Upper lobe of left lung (tissue), 6 donors: ENCODE measurements at regions not wholly inside any gene's neighbourhood (a gene's known extent, or its start where the extent isn't known, plus 50 kb on each side); places are given as distances from the start of the nearest gene placed in this dataset.

ENCODE experiments used
- ATAC-seq, 2 donors: fragments of 200-7000 bp; cut with Tn5 transposase; one replicate each; pipeline ENCODE4 v1.9.1; 2022; ENCODE audit warnings: mild to moderate bottlenecking in 2 of 2, moderate library complexity in 2 of 2; ENCODE audit not compliant: low FRiP score in 2 of 2
- DNase-seq, 2 donors: peaks; one replicate each; pipeline ENCODE4 v3.0.0-alpha.2; 2019 to 2020
- H3K27ac ChIP-seq, 4 donors: fragments of 200-600 bp; sonication (generic); one replicate each; pipeline ENCODE4 v1.5.1; 2016 to 2019
- H3K27me3 ChIP-seq, 4 donors: fragments of 200-600 bp; sonication (generic); one replicate each; pipeline ENCODE4 v1.5.1; 2017 to 2019
- H3K36me3 ChIP-seq, 4 donors: fragments of 200-600 bp; sonication (generic); one replicate each; pipeline ENCODE4 v1.5.1; 2016 to 2019
- H3K4me1 ChIP-seq, 4 donors: fragments of 200-600 bp; sonication (generic); one replicate each; pipeline ENCODE4 v1.5.1; 2018 to 2019
- H3K4me3 ChIP-seq, 4 donors: fragments of 200-600 bp; sonication (generic); one replicate each; pipeline ENCODE4 v1.5.1; 2017 to 2019; ENCODE audit warnings: mild to moderate bottlenecking in 2 of 4, moderate library complexity in 1 of 4
- H3K9me3 ChIP-seq, 4 donors: fragments of 200-600 bp; sonication (generic); one replicate each; pipeline ENCODE4 v1.5.1; 2018 to 2019
- EP300 ChIP-seq, 4 donors: sonication (generic); formaldehyde crosslinking; IDR thresholded peaks; one replicate each; pipeline ENCODE4 v1.5.1; 2017; ENCODE audit warnings: antibody characterized with exemption in 4 of 4, control low read depth in 2 of 4
- POLR2A ChIP-seq, 4 donors: fragments of 450-650 bp; IDR thresholded peaks; one replicate each; pipeline ENCODE4 v1.5.1; 2016 to 2017; ENCODE audit warnings: antibody characterized with exemption in 4 of 4, mild to moderate bottlenecking in 2 of 4
- POLR2AphosphoS5 ChIP-seq, 2 donors: sonication (generic); formaldehyde crosslinking; IDR thresholded peaks; one replicate each; pipeline ENCODE4 v1.5.1; 2017; ENCODE audit warnings: antibody characterized with exemption in 2 of 2
- WGBS, 2 donors: methylation state at CpG; one replicate each; pipeline ENCODE4 v1.1.5; 2017 to 2018; 5-methylcytosine and 5-hydroxymethylcytosine counted together
- TF ChIP-seq, protein P1 (sequence below), 6 experiments: fragments of 450-650 bp in 4 of 6; fragments of 200-600 bp in 2 of 6; sonication (generic) in 2 of 6; IDR thresholded peaks; one replicate each; pipeline ENCODE4 v1.5.1; 2016 to 2019; ENCODE audit warnings: antibody characterized with exemption in 6 of 6
- donor health status: DM: no; HTN: no; CAD: no; lungs with moderate emphysema.
- donor health status: DM: no; HTN: yes; CAD: no; lungs with severe emphysema.

DNA sequence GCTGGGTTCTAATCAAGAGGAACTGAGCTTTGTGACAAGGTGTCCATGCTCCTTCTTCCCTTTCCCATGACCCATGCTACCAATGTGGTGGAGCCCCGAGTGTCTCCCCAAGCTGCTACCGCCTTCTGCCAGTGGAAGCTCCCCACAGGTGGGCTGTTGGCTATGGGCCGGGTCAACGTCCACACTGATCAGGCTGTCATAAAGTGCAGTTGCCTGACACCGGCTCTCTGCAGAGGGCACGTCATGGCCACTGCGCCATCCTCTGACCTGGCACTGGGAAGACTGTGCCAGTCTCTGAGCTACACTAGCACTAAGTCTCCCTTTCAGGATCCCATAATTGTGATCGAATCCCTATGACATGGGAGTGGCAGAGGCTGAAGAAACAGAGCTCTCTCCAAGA is 192.3 kb downstream of the USP12 start:
- Histone ChIP-seq H3K27ac (peak overlapping the region in 1 of 4 donors; percentile 10), H3K27me3 (no peaks in the 10 kb centered on the region), H3K4me1 (peaks cover 11 to 16% (median 11%) of the 10 kb centered on the region in 4 donors), H3K9me3 (no peaks in the 10 kb centered on the region), H3K4me3 (no peak overlapping the region), H3K36me3 (no peaks in the 10 kb centered on the region)
- 87% methylated on average over 8 of the region's 8 CpGs; no CpG with 5 or more reads in 1 of the 2 donors for WGBS, 2 donors
- TF ChIP-seq EP300 (IDR thresholded peaks at IDR 0.05) (no peak), POLR2A (IDR thresholded peaks at IDR 0.05) (no peak), POLR2AphosphoS5 (IDR thresholded peaks at IDR 0.05) (no peak)
- TF ChIP-seq, protein P1, sequence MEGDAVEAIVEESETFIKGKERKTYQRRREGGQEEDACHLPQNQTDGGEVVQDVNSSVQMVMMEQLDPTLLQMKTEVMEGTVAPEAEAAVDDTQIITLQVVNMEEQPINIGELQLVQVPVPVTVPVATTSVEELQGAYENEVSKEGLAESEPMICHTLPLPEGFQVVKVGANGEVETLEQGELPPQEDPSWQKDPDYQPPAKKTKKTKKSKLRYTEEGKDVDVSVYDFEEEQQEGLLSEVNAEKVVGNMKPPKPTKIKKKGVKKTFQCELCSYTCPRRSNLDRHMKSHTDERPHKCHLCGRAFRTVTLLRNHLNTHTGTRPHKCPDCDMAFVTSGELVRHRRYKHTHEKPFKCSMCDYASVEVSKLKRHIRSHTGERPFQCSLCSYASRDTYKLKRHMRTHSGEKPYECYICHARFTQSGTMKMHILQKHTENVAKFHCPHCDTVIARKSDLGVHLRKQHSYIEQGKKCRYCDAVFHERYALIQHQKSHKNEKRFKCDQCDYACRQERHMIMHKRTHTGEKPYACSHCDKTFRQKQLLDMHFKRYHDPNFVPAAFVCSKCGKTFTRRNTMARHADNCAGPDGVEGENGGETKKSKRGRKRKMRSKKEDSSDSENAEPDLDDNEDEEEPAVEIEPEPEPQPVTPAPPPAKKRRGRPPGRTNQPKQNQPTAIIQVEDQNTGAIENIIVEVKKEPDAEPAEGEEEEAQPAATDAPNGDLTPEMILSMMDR (IDR thresholded peaks at IDR 0.05) = no peak
- ATAC-seq (no peak), DNase-seq (no peak)

DNA sequence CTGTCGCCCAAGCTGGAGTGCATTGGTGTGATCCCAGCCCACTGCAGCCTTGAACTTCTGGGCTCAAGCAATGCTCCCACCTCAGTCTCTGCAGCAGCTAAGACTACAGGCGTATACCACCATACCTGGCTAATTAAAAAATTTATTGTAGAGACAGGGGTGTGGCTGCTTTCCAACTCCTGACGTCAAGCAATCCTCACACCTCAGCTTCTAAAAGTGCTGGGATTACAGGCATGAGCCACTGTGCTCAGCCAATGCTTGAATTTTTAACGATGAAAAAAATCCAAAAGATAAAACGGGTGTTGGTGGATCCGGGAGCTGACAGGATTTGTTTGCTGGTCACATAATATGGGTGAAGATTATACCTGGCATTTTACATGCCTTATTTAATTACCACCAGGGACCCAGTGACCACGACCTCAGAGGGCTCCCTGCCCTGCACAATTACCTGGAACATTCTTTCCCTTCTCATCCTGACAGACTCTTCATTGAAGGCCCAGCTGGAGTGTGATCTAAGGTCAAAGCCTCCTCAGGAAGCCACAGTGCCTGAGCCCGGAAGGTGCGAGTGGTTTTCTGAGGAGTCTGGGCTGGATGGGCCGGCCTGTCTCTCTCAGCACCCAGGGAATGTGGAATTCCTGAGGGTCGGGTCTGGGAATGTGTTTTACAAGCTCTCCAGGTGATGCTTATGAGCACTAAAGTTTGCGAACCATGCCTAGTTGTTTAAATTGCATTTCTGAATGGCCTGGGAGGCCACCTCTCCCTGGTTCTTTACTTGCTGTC is 193.3 kb downstream of the USP12 start:
- ATAC-seq (no peak), DNase-seq (no peak)
- Histone ChIP-seq H3K9me3 (no peaks in the 10 kb centered on the region), H3K27me3 (no peaks in the 10 kb centered on the region), H3K4me1 (peaks cover under 1 to 10% (median 6%) of the 10 kb centered on the region in 4 donors), H3K27ac (peak overlapping the region in 1 of 4 donors; percentile 7), H3K36me3 (no peaks in the 10 kb centered on the region), H3K4me3 (no peak overlapping the region)
- no peak for TF ChIP-seq EP300 (IDR thresholded peaks at IDR 0.05)
- TF ChIP-seq POLR2A (IDR thresholded peaks at IDR 0.05) = no peak
- TF ChIP-seq, protein P1 (IDR thresholded peaks at IDR 0.05) = no peak
- TF ChIP-seq POLR2AphosphoS5 (IDR thresholded peaks at IDR 0.05) = no peak
- 47 to 56% methylated on average over 12 of the region's 12 CpGs for WGBS, 2 donors

DNA sequence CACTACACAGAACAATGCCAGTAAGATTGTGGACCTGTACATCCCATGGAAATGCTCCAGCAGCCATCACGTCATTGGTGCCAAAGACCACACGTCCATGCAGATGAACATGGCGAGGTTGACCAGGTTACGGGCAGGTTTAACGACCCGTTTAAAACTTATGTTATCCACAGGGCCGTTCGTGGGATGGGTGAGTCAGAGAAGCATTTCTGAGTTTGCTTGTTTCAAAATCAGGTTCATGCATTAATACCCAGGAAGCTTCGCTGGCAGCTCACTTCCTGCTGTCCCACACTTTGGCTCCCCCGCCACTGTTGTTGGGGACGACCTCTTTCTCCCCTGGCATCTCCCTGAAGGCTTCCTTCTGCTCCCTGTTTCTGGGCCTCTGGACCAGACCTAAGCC is 194.1 kb downstream of the USP12 start:
- Histone ChIP-seq H3K4me3 (no peak overlapping the region), H3K27me3 (no peaks in the 10 kb centered on the region), H3K27ac (no peak overlapping the region), H3K36me3 (no peaks in the 10 kb centered on the region), H3K4me1 (peaks cover 0 to 6% (median 2%) of the 10 kb centered on the region in 4 donors), H3K9me3 (no peaks in the 10 kb centered on the region)
- ATAC-seq (no peak), DNase-seq (no peak)
- TF ChIP-seq POLR2AphosphoS5 (IDR thresholded peaks at IDR 0.05) = no peak
- TF ChIP-seq, protein P1 (IDR thresholded peaks at IDR 0.05) = no peak
- TF ChIP-seq POLR2A (IDR thresholded peaks at IDR 0.05) = no peak
- no peak for TF ChIP-seq EP300 (IDR thresholded peaks at IDR 0.05)
- WGBS, 2 donors = 47 to 69% methylated on average over 8 to 11 of the region's 11 CpGs

DNA sequence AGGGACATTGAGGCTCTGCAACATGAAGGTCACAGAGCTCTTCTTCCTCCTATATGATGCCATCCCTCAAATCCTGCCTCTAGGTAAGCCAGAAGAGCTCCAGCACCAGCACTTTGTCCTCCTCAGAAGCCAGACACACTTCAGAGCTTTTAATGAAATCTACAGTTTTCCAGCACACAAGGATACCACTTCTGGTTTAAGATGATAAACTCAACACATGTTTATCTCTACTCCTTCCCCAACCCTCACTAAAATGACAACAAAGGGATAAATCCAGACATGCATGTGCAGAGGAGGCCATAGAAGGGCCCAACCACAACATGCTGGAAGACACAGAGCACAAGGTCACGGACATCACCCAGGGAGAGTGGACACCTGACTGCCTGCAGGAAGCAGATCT is 195.3 kb downstream of the USP12 start:
- DNase-seq (no peak), ATAC-seq (no peak)
- TF ChIP-seq POLR2AphosphoS5 (IDR thresholded peaks at IDR 0.05) = no peak
- TF ChIP-seq, protein P1 (IDR thresholded peaks at IDR 0.05) = no peak
- Histone ChIP-seq H3K9me3 (no peaks in the 10 kb centered on the region), H3K27ac (no peak overlapping the region), H3K4me3 (no peak overlapping the region), H3K36me3 (no peaks in the 10 kb centered on the region), H3K27me3 (no peaks in the 10 kb centered on the region), H3K4me1 (peaks cover 0 to 6% (median 0%) of the 10 kb centered on the region in 4 donors)
- WGBS, 2 donors = 100% methylated on average over 1 of the region's 1 CpG

DNA sequence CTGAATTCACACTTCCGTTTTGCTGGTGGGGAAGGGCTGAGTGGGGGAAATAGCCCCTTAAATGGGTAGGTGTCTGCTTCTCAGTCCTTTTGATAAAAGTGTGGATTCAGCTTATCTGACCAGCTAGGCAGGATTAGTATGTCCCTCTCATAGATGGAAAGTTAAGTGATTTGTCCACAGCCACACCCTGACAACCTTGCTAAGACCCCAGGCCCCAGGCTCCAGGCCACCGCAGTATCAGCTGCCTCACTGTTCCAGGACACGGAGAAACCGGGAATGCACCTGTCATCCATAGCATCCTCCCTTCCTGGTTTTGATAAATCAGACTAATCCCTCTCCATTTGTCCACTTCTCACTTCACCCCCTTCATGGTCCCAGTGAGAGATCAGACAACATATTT is 197.7 kb downstream of the USP12 start:
- H3K4me1 ChIP-seq = peaks cover 0 to 6% (median 0%) of the 10 kb centered on the region in 4 donors
- TF ChIP-seq, protein P1 (IDR thresholded peaks at IDR 0.05) = no peak
- TF ChIP-seq POLR2AphosphoS5 (IDR thresholded peaks at IDR 0.05) = no peak
- TF ChIP-seq EP300 (IDR thresholded peaks at IDR 0.05) = no peak
- TF ChIP-seq POLR2A (IDR thresholded peaks at IDR 0.05) = no peak
- 77 to 87% methylated on average over 4 of the region's 4 CpGs for WGBS, 2 donors
- no peaks in the 10 kb centered on the region for H3K36me3 ChIP-seq
- DNase-seq (no peak), ATAC-seq (no peak)
- no peak overlapping the region for H3K27ac ChIP-seq
- no peaks in the 10 kb centered on the region for H3K9me3 ChIP-seq
- H3K27me3 ChIP-seq = no peaks in the 10 kb centered on the region
- no peak overlapping the region for H3K4me3 ChIP-seq
